HEK293T (cell line): ENCODE measurements at regions not wholly inside any gene's neighbourhood (a gene's known extent, or its start where the extent isn't known, plus 50 kb on each side); places are given as distances from the start of the nearest gene placed in this dataset.
"Not testable (repeated sequence)": the region's sequence is repeated elsewhere in the genome, so short reads cannot be mapped to it uniquely, and the experiment has no call there.

ENCODE experiments used
- BHLHE40 ChIP-seq: fragments of 450-650 bp; IDR thresholded peaks from 2 replicates; pipeline ENCODE4 v1.6.1; 2016; ENCODE audit warnings: mild to moderate bottlenecking, moderate library complexity, borderline replicate concordance
- CTBP1 ChIP-seq: fragments of 450-650 bp; IDR thresholded peaks from 2 replicates; pipeline ENCODE4 v1.6.1; 2016; ENCODE audit warnings: borderline replicate concordance
- FOXA1 ChIP-seq: fragments of 450-650 bp; IDR thresholded peaks from 2 replicates; pipeline ENCODE4 v1.6.1; 2016; ENCODE audit warnings: mild to moderate bottlenecking
- FOXK2 ChIP-seq: fragments of 450-650 bp; IDR thresholded peaks from 2 replicates; pipeline ENCODE4 v1.6.1; 2016; ENCODE audit warnings: mild to moderate bottlenecking
- FOXM1 ChIP-seq: fragments of 450-650 bp; IDR thresholded peaks from 2 replicates; pipeline ENCODE4 v1.6.1; 2017; ENCODE audit warnings: mild to moderate bottlenecking, borderline replicate concordance
- L3MBTL2 ChIP-seq: fragments of 450-650 bp; conservative IDR thresholded peaks from 2 replicates; pipeline ENCODE4 v1.6.1; 2016; ENCODE audit warnings: mild to moderate bottlenecking
- NFRKB ChIP-seq: fragments of 450-650 bp; IDR thresholded peaks from 2 replicates; pipeline ENCODE4 v1.6.1; 2016; ENCODE audit warnings: mild to moderate bottlenecking, moderate library complexity
- TARDBP ChIP-seq: fragments of 450-650 bp; IDR thresholded peaks from 2 replicates; pipeline ENCODE4 v1.6.1; 2016

GRCh38 chr4:156109087-156109486 lies 155.4 kb upstream of the CTSO start:
- not testable (repeated sequence) for TF ChIP-seq BHLHE40, CTBP1, FOXK2, L3MBTL2, NFRKB, FOXA1, FOXM1, TARDBP
